Left lung (tissue), 4 donors: ENCODE measurements at regions not wholly inside any gene's neighbourhood (a gene's known extent, or its start where the extent isn't known, plus 50 kb on each side); places are given as distances from the start of the nearest gene placed in this dataset.

Experiments
- ATAC-seq: fragments of 200-7000 bp; cut with Tn5 transposase; one replicate; pipeline ENCODE4 v1.9.1; 2020; ENCODE audit warnings: moderate library complexity
- DNase-seq, 4 donors: peaks; one replicate each; pipeline ENCODE4 v3.0.0-alpha.2; 2013 to 2020
- H3K27ac ChIP-seq, 2 donors: fragments of 200-600 bp; sonication (generic) in 1 of 2; one replicate each; pipeline versions ENCODE4 v1.5.0 to v1.8.0; 2020 to 2021
- H3K27me3 ChIP-seq, 2 donors: fragments of 200-600 bp; sonication (generic) in 1 of 2; one replicate each; pipeline versions ENCODE4 v1.5.0 to v1.8.0; 2020 to 2021
- H3K36me3 ChIP-seq, 2 donors: fragments of 200-600 bp; sonication (generic) in 1 of 2; one replicate each; pipeline versions ENCODE4 v1.5.0 to v1.8.0; 2020 to 2021
- H3K4me1 ChIP-seq, 2 donors: fragments of 200-600 bp; one replicate each; pipeline ENCODE4 v1.8.0; 2021
- H3K4me3 ChIP-seq, 2 donors: fragments of 200-600 bp; sonication (generic) in 1 of 2; one replicate each; pipeline versions ENCODE4 v1.5.0 to v1.8.0; 2020 to 2021; ENCODE audit warnings: mild to moderate bottlenecking in 1 of 2
- H3K9me3 ChIP-seq, 2 donors: fragments of 200-600 bp; sonication (generic) in 1 of 2; one replicate each; pipeline versions ENCODE4 v1.5.0 to v1.8.0; 2020 to 2021
- CTCF ChIP-seq, 2 donors: fragments of 200-600 bp; sonication (generic) in 1 of 2; IDR thresholded peaks; one replicate each; pipeline versions ENCODE4 v1.5.0 to v1.8.0; 2021; ENCODE audit warnings: antibody characterized with exemption in 2 of 2
- intact Hi-C, 2 donors: fragments of 100-400 bp; cut with DNase I; formaldehyde crosslinking; loops; one replicate each; pipeline versions ENCODE4 v1.11.2 to v1.14.2; 2022
- donor health status: DM: no; HTN: yes; CAD: no.
- donor health status: DM: no; HTN: no; CAD: no.

GRCh38 chr5:174489215-174489614 lies 235.2 kb upstream of the MSX2 start:
- Histone ChIP-seq H3K27me3 (peaks cover 0 to 4% of the 10 kb centered on the region in 2 donors), H3K27ac (no peak overlapping the region), H3K36me3 (no peaks in the 10 kb centered on the region), H3K9me3 (peaks cover 0 to 7% of the 10 kb centered on the region in 2 donors), H3K4me3 (no peak overlapping the region), H3K4me1 (no peaks in the 10 kb centered on the region)
- intact Hi-C loops, result no loop called here
- ATAC-seq (no peak), DNase-seq (no peak)
- no peak for TF ChIP-seq CTCF (IDR thresholded peaks at IDR 0.05)

- intact Hi-C loops, result no loop called here
- no peak overlapping the region for H3K27ac ChIP-seq
- no peak for ATAC-seq
- H3K27me3 ChIP-seq, result no peaks in the 10 kb centered on the region
- no peak overlapping the region for H3K4me3 ChIP-seq
- TF ChIP-seq CTCF (IDR thresholded peaks at IDR 0.05), result no peak
- no peaks in the 10 kb centered on the region for H3K9me3 ChIP-seq
- H3K4me1 ChIP-seq, result no peaks in the 10 kb centered on the region
- no peaks in the 10 kb centered on the region for H3K36me3 ChIP-seq
- no peak for DNase-seq
Measured at GRCh38 chr5:174489920-174490597, 234.3 kb upstream of the MSX2 start.

GRCh38 chr5:174490728-174491127 lies 233.7 kb upstream of the MSX2 start:
- H3K36me3 ChIP-seq, result no peaks in the 10 kb centered on the region
- no peak for DNase-seq
- H3K9me3 ChIP-seq, result no peaks in the 10 kb centered on the region
- no peak overlapping the region for H3K27ac ChIP-seq
- intact Hi-C loops, result no loop called here
- no peak overlapping the region for H3K4me3 ChIP-seq
- no peaks in the 10 kb centered on the region for H3K4me1 ChIP-seq
- TF ChIP-seq CTCF (IDR thresholded peaks at IDR 0.05), result no peak
- H3K27me3 ChIP-seq, result no peaks in the 10 kb centered on the region
- ATAC-seq, result no peak

GRCh38 chr5:174491265-174491664 lies 233.1 kb upstream of the MSX2 start:
- Histone ChIP-seq H3K27me3 (no peaks in the 10 kb centered on the region), H3K4me1 (no peaks in the 10 kb centered on the region), H3K9me3 (no peaks in the 10 kb centered on the region), H3K36me3 (no peaks in the 10 kb centered on the region), H3K4me3 (no peak overlapping the region), H3K27ac (no peak overlapping the region)
- no peak for DNase-seq
- TF ChIP-seq CTCF (IDR thresholded peaks at IDR 0.05), result no peak
- intact Hi-C loops, result no loop called here
- ATAC-seq, result no peak

- no peak for ATAC-seq
- no peaks in the 10 kb centered on the region for H3K27me3 ChIP-seq
Measured at GRCh38 chr5:174491761-174492350, 232.5 kb upstream of the MSX2 start.

More at GRCh38 chr5:174491761-174492350, 232.5 kb upstream of the MSX2 start:
- TF ChIP-seq CTCF (IDR thresholded peaks at IDR 0.05), result no peak
- H3K9me3 ChIP-seq, result no peaks in the 10 kb centered on the region
- no peak for DNase-seq
- no peak overlapping the region for H3K27ac ChIP-seq
- H3K4me3 ChIP-seq, result no peak overlapping the region
- intact Hi-C loops, result no loop called here
- H3K36me3 ChIP-seq, result no peaks in the 10 kb centered on the region
- no peaks in the 10 kb centered on the region for H3K4me1 ChIP-seq
